AG04450 (cell line): ENCODE measurements at regions not wholly inside any gene's neighbourhood (a gene's known extent, or its start where the extent isn't known, plus 50 kb on each side); places are given as distances from the start of the nearest gene placed in this dataset.
"Not testable (repeated sequence)": the region's sequence is repeated elsewhere in the genome, so short reads cannot be mapped to it uniquely, and the experiment has no call there.

Experiments used
- CTCF ChIA-PET: fragments of 300-600, 350-600 bp; formaldehyde crosslinking; extraction: SDS; loops from one replicate; lab custom pipeline; 2022; ENCODE audit warnings: antibody characterized with exemption, inconsistent platforms; lab: Charles Lee
- POLR2A ChIA-PET: fragments of 350-600 bp; formaldehyde crosslinking; extraction: SDS; loops from one replicate; lab custom pipeline; 2021; ENCODE audit warnings: antibody characterized with exemption, inconsistent platforms; lab: Yijun Ruan, JAX
- DNase-seq: peaks from one replicate; pipeline ENCODE4 v3.0.0-alpha.2; 2011; ENCODE audit warnings: low read depth, low spot score
- H3K27ac ChIP-seq: one replicate; pipeline ENCODE4 v1.5.1; 2012; ENCODE audit warnings: low read depth, low read length, control low read depth
- H3K27me3 ChIP-seq: one replicate; pipeline ENCODE4 v1.6.0; 2012; ENCODE audit warnings: low read length; ENCODE audit not compliant: control insufficient read depth, insufficient read depth
- H3K4me3 ChIP-seq: 2 replicates; pipeline ENCODE4 v1.5.1; 2011; ENCODE audit warnings: mild to moderate bottlenecking, low read depth, low read length, control low read depth
- H3K9me3 ChIP-seq: 2 replicates; pipeline ENCODE4 v1.5.1; 2012; ENCODE audit warnings: low read length; ENCODE audit not compliant: control insufficient read depth, insufficient read depth
- TF ChIP-seq, protein P1 (sequence below): IDR thresholded peaks from 2 replicates; pipeline ENCODE4 v1.5.1; 2011; ENCODE audit warnings: low read depth, low read length, control low read depth, inconsistent platforms

DNA sequence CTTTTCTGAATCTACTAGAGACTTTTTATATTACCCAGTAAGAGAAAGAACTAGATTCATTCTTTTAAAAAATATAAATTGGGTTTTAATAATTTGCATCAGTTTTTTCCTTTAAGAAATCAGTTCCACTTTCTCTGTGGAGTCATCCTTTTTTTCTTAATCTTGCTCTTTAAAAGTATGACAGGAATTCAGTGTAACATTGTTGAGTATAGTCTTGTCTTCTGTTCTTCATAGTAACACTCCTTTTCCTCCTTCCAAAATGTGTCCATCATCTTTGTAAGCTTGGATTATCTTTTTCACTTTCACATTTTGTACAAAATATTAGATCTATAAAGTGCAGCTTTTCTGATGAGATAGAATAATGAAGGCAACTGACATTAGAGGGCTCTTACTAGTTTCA lies 135.4 kb downstream of the HAUS1 start:
- no peak for DNase-seq
- Histone ChIP-seq H3K27ac (no peak overlapping the region), H3K9me3 (no peaks in the 10 kb centered on the region), H3K27me3 (no peaks in the 10 kb centered on the region), H3K4me3 (no peak overlapping the region)
- TF ChIP-seq, protein P1, sequence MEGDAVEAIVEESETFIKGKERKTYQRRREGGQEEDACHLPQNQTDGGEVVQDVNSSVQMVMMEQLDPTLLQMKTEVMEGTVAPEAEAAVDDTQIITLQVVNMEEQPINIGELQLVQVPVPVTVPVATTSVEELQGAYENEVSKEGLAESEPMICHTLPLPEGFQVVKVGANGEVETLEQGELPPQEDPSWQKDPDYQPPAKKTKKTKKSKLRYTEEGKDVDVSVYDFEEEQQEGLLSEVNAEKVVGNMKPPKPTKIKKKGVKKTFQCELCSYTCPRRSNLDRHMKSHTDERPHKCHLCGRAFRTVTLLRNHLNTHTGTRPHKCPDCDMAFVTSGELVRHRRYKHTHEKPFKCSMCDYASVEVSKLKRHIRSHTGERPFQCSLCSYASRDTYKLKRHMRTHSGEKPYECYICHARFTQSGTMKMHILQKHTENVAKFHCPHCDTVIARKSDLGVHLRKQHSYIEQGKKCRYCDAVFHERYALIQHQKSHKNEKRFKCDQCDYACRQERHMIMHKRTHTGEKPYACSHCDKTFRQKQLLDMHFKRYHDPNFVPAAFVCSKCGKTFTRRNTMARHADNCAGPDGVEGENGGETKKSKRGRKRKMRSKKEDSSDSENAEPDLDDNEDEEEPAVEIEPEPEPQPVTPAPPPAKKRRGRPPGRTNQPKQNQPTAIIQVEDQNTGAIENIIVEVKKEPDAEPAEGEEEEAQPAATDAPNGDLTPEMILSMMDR, result no peak
- POLR2A ChIA-PET, result no interaction called here
- CTCF ChIA-PET, result interaction anchor here (6.2 kb wide), 1 partner anchor 66 kb away, joined by 37 read pairs; a partner anchor contains a TSS

DNA sequence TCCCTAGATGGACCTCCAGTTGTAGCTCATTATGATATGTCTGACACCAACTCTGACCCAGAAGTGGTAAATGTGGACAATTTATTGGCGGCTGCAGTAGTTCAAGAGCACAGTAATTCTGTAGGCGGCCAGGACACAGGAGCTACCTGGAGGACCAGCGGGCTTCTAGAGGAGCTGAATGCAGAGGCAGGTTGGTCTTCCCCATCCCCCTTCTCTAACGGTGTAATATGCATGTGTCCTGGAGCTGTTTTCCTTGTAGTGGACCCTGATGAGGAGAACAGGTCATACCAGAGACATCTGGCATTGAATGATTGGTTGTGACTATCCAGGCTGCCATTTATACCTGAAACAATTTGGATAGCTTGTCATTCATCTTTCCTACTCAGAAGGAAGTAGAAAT lies 135.8 kb downstream of the HAUS1 start:
- TF ChIP-seq, protein P1, result no peak
- CTCF ChIA-PET, result interaction anchor here (6.2 kb wide), 1 partner anchor 67 kb away, joined by 37 read pairs; a partner anchor contains a TSS
- Histone ChIP-seq H3K27ac (no peak overlapping the region), H3K9me3 (no peaks in the 10 kb centered on the region), H3K4me3 (no peak overlapping the region), H3K27me3 (no peaks in the 10 kb centered on the region)
- DNase-seq, result no peak
- POLR2A ChIA-PET, result no interaction called here

DNA sequence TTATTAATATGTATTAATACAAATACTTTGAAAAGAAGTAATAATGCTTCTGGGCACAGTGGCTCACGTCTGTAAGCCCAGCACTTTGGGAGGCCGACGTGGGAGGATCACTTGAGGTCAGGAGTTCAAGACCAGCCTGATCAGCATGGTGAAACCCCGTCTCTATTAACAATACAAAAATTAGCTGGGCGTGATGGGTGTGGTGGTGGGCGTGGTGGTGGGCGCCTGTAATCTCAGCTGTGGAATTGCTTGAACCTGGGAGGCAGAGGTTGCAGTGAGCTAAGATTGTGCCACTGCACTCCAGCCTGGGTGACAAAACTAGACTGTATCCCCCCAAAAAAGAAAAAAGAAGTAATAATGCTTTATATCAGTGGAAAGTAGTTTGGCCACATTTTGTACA lies 137.2 kb downstream of the HAUS1 start:
- POLR2A ChIA-PET, H3K27me3 ChIP-seq: not testable (repeated sequence)
- CTCF ChIA-PET, result interaction anchor here (6.2 kb wide), 1 partner anchor 68 kb away, joined by 37 read pairs; a partner anchor contains a TSS

DNA sequence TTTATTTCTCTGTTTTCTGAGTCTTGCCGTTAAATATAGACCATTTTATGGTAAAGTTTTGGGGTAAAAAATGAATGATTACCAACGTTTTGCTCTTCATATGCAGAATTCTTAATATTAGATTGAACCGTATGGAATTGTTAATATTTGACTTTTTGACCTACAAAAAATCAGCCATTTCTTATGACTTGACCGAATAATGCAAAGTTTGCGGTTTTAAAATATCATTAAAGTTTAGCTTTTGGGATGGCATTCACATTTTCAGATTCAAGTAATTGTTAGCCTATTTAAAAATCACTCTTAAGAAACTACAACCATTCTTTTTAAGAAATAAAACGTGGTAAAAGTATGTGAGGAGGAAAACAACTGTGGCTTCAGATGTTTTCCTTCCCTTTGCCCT lies 138.0 kb downstream of the HAUS1 start:
- Histone ChIP-seq H3K27ac (no peak overlapping the region), H3K4me3 (no peak overlapping the region), H3K27me3 (no peaks in the 10 kb centered on the region), H3K9me3 (no peaks in the 10 kb centered on the region)
- ChIA-PET POLR2A (no interaction called here), CTCF (interaction anchor here (1.6 kb wide), 1 partner anchor 69 kb away, joined by 8 read pairs; a partner anchor contains a TSS)
- TF ChIP-seq, protein P1, result no peak
- no peak for DNase-seq

More for the DNA sequence above, 137.2 kb downstream of the HAUS1 start:
- H3K9me3 ChIP-seq, DNase-seq, H3K4me3 ChIP-seq, H3K27ac ChIP-seq: not testable (repeated sequence)

DNA sequence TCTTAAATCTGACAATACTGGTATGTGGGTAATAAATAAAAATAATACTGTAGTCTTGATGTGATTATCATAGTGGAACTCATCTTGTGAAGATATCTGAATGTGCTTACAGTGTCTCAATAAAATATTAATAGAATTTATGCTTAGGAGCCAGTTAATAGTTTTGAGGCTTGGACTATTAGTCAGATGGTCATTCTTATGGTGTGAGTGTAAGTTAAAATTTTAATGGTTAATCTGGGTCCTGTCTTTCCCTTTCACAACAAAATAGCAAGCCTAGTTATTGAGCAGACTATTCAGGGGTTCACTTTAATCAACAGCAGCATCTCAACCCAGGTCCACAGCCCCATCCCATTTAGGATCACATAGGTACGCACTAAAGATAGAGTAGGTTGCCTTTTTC lies 138.9 kb downstream of the HAUS1 start:
- no peak overlapping the region for H3K4me3 ChIP-seq
- no peak overlapping the region for H3K27ac ChIP-seq
- POLR2A ChIA-PET, result no interaction called here
- no peaks in the 10 kb centered on the region for H3K9me3 ChIP-seq
- no peaks in the 10 kb centered on the region for H3K27me3 ChIP-seq
- no peak for DNase-seq
- CTCF ChIA-PET, result interaction anchor here (1.6 kb wide), 1 partner anchor 70 kb away, joined by 8 read pairs; a partner anchor contains a TSS
- TF ChIP-seq, protein P1, result no peak
